ENCODE measurements at regions not wholly inside any gene's neighbourhood (a gene's known extent, or its start where the extent isn't known, plus 50 kb on each side); places are given as distances from the start of the nearest gene placed in this dataset.
"Not testable (repeated sequence)": the region's sequence is repeated elsewhere in the genome, so short reads cannot be mapped to it uniquely, and the experiment has no call there.

DNA sequence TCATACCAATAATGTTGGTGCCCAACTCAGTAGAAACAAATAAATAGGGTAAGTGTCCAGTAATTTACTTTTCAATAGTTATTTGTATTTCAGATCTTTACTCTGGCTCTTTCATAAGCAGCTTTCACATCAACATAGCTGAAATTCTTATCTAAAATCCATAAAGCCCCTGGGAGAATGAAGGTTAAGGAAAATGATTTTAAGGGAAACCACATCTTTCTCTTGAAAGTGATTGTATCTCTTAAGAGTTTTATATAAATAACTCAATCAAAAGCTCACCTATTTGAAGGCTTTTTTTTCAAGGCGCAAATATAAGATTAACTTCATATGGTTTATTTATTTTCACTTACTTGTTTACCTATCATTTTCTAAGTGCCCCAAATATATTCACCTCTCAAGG, 324.4 kb downstream of the HGF start:
- WGBS, 2 donors: 94 to 95% methylated on average over 1 of the region's 1 CpG
- intact Hi-C loops (cut with DNase I): loop anchor here (5.0 kb wide), 1 partner anchor 528 kb away; the partner anchor contains the start of gene SEMA3C
- no peaks in the 10 kb centered on the region for H3K9me3 ChIP-seq
- no peaks in the 10 kb centered on the region for H3K36me3 ChIP-seq
- H3K27me3 ChIP-seq: no peaks in the 10 kb centered on the region
- no peak overlapping the region for H3K27ac ChIP-seq
- no peak for DNase-seq
- H3K4me1 ChIP-seq: no peaks in the 10 kb centered on the region
- TF ChIP-seq POLR2AphosphoS5 (IDR thresholded peaks at IDR 0.05) (no peak), EP300 (IDR thresholded peaks at IDR 0.05) (no peak), POLR2A (IDR thresholded peaks at IDR 0.05) (no peak)
- TF ChIP-seq, protein P1, sequence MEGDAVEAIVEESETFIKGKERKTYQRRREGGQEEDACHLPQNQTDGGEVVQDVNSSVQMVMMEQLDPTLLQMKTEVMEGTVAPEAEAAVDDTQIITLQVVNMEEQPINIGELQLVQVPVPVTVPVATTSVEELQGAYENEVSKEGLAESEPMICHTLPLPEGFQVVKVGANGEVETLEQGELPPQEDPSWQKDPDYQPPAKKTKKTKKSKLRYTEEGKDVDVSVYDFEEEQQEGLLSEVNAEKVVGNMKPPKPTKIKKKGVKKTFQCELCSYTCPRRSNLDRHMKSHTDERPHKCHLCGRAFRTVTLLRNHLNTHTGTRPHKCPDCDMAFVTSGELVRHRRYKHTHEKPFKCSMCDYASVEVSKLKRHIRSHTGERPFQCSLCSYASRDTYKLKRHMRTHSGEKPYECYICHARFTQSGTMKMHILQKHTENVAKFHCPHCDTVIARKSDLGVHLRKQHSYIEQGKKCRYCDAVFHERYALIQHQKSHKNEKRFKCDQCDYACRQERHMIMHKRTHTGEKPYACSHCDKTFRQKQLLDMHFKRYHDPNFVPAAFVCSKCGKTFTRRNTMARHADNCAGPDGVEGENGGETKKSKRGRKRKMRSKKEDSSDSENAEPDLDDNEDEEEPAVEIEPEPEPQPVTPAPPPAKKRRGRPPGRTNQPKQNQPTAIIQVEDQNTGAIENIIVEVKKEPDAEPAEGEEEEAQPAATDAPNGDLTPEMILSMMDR (IDR thresholded peaks at IDR 0.05): no peak
- H3K4me3 ChIP-seq: no peak overlapping the region

GRCh38 chr7:81441750-81442149, 328.1 kb downstream of the HGF start:
- WGBS, 2 donors: 84 to 85% methylated on average over 1 of the region's 1 CpG
- Histone ChIP-seq H3K36me3 (no peaks in the 10 kb centered on the region), H3K27me3 (no peaks in the 10 kb centered on the region), H3K4me1 (no peaks in the 10 kb centered on the region), H3K4me3 (no peak overlapping the region), H3K9me3 (no peaks in the 10 kb centered on the region), H3K27ac (no peak overlapping the region)
- DNase-seq: no peak
- intact Hi-C loops (cut with DNase I): no loop called here
- TF ChIP-seq POLR2A (IDR thresholded peaks at IDR 0.05) (no peak), POLR2AphosphoS5 (IDR thresholded peaks at IDR 0.05) (no peak), EP300 (IDR thresholded peaks at IDR 0.05) (no peak)
- TF ChIP-seq, protein P1 (IDR thresholded peaks at IDR 0.05): no peak

- H3K27ac ChIP-seq: no peak overlapping the region
- intact Hi-C loops (cut with DNase I): no loop called here
- H3K4me1 ChIP-seq: no peaks in the 10 kb centered on the region
- no peak overlapping the region for H3K4me3 ChIP-seq
- no peaks in the 10 kb centered on the region for H3K9me3 ChIP-seq
- H3K36me3 ChIP-seq: no peaks in the 10 kb centered on the region
- no peaks in the 10 kb centered on the region for H3K27me3 ChIP-seq
- TF ChIP-seq POLR2A (IDR thresholded peaks at IDR 0.05) (no peak), POLR2AphosphoS5 (IDR thresholded peaks at IDR 0.05) (no peak)
- no peak for DNase-seq
- WGBS, 2 donors: 32 to 73% methylated on average over 1 of the region's 1 CpG
These were observed 330.3 kb downstream of the HGF start for GRCh38 chr7:81439591-81439990.

- H3K27me3 ChIP-seq; H3K27ac ChIP-seq; H3K9me3 ChIP-seq; H3K4me1 ChIP-seq; H3K36me3 ChIP-seq; intact Hi-C loops (cut with DNase I); H3K4me3 ChIP-seq; DNase-seq: not testable (repeated sequence)
- WGBS, 2 donors: 97% methylated on average over 29 of the region's 29 CpGs
These were observed 332.7 kb downstream of the HGF start for GRCh38 chr7:81437160-81437559.

DNA sequence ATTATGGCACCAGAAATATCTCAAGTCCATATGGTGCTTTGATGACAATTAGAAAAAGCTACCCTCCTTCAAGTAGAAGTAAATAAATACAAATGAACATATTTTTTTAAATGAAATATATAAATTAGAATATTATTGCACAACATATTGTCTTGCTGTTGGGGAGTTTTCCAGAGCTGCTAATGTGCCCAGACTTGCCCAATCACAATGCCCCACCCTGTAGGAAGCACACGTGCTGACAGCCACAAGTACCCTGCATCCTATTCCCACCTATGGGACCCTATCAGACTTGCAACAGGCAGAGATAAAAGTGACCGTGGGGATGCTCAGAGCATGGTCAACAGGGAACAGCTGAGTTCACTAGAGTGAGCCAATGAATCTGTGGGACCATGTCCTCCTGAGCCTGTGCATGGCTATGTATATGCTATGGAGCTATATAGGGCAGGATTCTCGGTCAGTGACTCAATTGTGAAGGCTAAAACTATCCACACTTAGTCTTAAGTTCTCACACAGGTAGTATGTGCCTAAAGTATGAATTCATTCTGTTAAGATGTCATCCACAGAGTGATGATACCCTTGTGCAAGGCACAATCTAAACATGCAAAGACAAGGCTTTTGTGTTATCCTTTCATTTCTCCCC, 336.0 kb downstream of the HGF start:
- Histone ChIP-seq H3K27me3 (no peaks in the 10 kb centered on the region), H3K4me3 (no peak overlapping the region), H3K27ac (no peak overlapping the region), H3K36me3 (no peaks in the 10 kb centered on the region), H3K9me3 (no peaks in the 10 kb centered on the region), H3K4me1 (no peaks in the 10 kb centered on the region)
- intact Hi-C loops (cut with DNase I): no loop called here
- TF ChIP-seq, protein P1 (IDR thresholded peaks at IDR 0.05): no peak
- TF ChIP-seq POLR2A (IDR thresholded peaks at IDR 0.05) (no peak), EP300 (IDR thresholded peaks at IDR 0.05) (no peak), POLR2AphosphoS5 (IDR thresholded peaks at IDR 0.05) (no peak)
- DNase-seq: no peak
- WGBS, 2 donors: 84 to 87% methylated on average over 3 of the region's 3 CpGs

DNA sequence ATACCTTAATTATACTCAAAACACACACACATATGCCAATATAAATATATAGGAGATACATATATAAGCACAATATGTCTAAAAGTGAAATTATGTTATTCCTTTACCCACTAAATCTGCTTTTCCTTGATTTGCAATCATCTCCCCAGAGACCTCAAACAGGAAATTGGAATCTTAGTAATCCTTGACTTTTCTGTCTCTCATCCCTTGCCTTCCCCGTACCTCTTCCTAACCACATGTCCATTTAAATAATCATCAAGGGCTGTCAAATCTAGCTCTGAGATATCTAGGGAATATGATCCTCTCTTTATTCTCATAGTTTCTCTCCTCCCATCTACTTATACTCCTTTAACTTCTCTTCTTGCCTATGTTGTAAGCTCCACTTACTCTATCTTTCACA, 336.6 kb downstream of the HGF start:
- Histone ChIP-seq H3K27me3 (no peaks in the 10 kb centered on the region), H3K9me3 (no peaks in the 10 kb centered on the region), H3K36me3 (no peaks in the 10 kb centered on the region), H3K27ac (no peak overlapping the region), H3K4me1 (no peaks in the 10 kb centered on the region), H3K4me3 (no peak overlapping the region)
- TF ChIP-seq POLR2AphosphoS5 (IDR thresholded peaks at IDR 0.05): no peak
- TF ChIP-seq, protein P1 (IDR thresholded peaks at IDR 0.05): no peak
- no peak for TF ChIP-seq EP300 (IDR thresholded peaks at IDR 0.05)
- no peak for TF ChIP-seq POLR2A (IDR thresholded peaks at IDR 0.05)
- intact Hi-C loops (cut with DNase I): no loop called here
- no peak for DNase-seq
- 89% methylated on average over 1 of the region's 1 CpG for WGBS, 2 donors

Data from sigmoid colon (tissue), 6 donors.